ENCODE measurements at regions not wholly inside any gene's neighbourhood (a gene's known extent, or its start where the extent isn't known, plus 50 kb on each side); places are given as distances from the start of the nearest gene placed in this dataset.
"Not testable (repeated sequence)": the region's sequence is repeated elsewhere in the genome, so short reads cannot be mapped to it uniquely, and the experiment has no call there.

DNA sequence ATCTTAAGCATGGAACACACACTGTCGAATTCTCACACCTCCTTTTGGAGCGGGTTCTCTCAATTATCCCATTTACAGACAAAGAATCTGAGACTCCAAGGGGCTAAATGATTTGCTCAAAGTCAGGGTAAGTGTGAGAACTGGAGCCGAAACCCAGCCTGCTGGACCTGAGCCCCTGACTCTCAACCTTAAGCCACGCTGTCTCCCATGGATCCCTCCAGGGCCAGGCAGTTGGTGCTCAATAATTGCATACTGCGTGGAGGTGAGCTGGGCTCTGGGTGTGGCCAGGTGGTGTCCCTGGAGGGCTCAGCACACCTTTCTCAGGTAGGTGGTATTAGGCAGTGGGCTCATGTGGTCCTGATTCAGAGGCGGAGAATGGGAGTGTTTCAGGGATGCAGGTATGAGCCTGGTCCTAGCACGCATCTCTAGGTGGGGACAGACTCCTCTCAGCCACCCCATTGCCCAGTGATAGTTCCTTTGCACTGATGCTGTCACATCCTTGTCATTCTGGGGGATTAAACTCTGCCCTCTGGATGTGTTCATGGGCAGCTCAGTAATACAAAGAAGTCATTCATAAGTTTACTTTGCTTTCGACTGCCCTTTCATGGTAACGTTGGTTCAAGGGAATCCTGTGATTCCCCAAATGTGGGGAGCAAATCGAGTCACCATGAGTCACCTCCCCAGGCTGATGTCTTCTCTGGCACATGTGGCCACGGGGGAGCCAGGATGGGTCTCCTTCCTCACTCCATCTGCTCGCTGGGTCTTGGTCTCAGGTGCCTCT lies 399.5 kb upstream of the TNRC6C start:
- no peak for DNase-seq (ENCODE audit: extremely low read depth, low read depth, low spot score)

- DNase-seq (ENCODE audit: extremely low read depth, low read depth, low spot score), result no peak
Observed at GRCh38 chr17:77560381-77560780, 398.1 kb upstream of the TNRC6C start.

DNA sequence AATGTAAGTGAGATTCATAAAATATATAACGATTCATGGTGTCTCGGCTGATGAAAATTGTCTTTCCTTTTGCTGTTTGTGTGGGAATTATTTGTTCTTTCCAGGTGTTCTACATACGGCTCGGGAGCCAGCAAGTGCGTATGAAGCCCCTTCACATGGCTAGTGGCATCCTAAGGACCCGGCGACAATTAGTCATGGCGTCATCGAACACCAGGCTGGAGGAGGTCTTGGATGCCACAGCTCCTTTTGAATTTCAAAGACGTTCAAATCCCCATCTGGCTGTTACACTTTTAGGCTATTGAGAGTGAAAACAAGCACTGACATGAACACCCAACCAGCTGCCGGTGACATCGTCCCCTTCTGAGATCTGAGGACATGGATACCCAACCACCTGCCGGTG lies 397.7 kb upstream of the TNRC6C start:
- DNase-seq (ENCODE audit: extremely low read depth, low read depth, low spot score), result no peak

- DNase-seq (ENCODE audit: extremely low read depth, low read depth, low spot score), result not testable (repeated sequence)
Observed at GRCh38 chr17:77562361-77562760, 396.1 kb upstream of the TNRC6C start.

- no peak for DNase-seq (ENCODE audit: extremely low read depth, low read depth, low spot score)
Observed at GRCh38 chr17:77563439-77564102, 394.9 kb upstream of the TNRC6C start.

DNA sequence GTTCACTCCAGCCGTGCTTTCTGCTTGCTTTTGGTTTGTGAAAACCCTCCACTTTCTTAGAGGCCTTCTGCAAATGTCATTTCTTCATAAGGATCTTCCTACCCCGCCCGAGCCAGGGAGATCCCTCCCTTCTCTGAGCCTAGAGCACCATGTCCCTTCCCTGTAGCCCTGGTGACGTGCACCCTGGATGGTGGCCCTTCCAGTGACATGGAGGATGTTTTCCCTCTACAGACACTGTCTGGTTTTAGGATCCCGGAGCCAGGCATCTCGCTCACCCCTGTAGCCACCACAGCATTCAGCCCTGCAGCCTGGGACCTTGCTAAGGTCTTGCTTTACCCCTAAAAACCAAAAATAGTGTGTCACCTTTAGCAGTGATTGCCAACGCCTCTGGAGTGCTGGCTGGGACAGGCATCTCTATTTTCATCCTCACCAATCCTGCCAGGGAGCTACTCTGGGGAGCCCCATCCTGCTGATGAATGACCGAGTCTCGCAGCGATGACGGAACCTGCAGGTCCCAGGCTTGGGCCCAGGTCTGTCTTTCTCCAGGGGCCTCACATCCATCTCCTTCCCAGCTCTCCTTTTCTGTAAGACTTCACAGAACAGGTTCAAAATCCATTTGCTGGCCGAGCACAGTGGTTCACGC lies 394.1 kb upstream of the TNRC6C start:
- no peak for DNase-seq (ENCODE audit: extremely low read depth, low read depth, low spot score)

DNA sequence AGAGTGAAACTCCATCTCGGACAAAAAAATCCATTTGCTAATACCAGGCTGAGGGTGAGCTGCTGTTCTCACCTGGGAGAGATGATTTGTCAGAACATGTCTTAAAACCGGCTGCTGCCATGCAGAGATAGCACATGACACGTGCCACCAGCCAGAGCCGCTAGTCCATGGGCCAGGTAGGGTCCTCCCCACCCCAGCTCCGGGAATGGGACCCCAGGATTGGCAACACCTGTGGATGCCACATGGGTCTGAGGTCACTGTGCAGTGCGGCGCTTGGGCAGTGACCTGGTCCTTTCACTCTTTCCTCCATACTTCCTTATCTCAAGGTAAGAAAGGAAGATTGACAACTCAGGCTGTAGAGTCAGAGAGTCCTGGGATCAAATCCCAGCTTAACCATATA lies 393.3 kb upstream of the TNRC6C start:
- no peak for DNase-seq (ENCODE audit: extremely low read depth, low read depth, low spot score)

- DNase-seq (ENCODE audit: extremely low read depth, low read depth, low spot score), result no peak
Observed at GRCh38 chr17:77566151-77566550, 392.4 kb upstream of the TNRC6C start.

DNA sequence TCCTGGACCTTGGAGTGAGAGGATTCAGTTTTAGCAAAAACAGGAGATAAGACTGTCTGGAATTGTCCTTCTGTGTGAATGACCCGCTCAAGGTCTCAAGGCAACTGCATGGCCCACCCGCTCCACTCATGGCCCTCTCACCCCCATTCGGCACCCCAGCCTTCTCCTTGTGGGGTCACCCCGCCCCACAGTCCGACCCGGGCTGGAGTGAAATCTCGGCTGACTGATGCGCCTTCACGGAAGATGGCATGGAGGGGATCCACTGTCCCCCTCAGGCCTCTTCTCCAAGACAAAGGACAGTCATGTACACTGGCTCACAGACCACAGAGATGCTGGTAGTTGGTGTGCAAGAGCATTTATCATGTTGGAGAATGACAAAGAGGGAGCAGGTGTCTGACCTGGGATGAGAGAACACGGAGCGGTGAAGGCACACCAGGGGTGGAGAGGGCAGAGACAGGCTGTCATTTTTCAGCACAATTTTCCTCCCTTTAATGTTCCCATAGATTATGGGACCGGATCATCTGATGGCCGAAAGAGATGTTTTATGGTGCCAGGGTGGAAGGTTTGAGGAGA lies 391.9 kb upstream of the TNRC6C start:
- DNase-seq (ENCODE audit: extremely low read depth, low read depth, low spot score), result no peak

DNA sequence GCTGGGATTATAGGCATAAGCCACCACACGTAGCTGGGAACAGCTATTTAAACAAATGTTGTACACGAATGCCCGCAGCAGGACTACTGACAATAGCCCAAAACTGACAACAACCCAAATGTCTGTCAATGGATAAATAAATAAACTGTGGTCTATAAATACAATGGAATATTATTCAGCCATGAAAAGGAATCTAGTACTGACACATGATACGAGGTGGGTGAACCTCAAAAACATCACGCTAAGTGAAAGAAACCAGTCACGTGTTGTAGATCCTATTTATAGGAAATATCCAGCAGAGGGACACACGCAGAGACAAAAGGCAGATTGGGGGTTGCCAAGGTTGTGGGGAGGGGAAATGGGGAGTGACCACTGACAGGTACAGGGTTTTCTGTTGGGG lies 390.0 kb upstream of the TNRC6C start:
- DNase-seq (ENCODE audit: extremely low read depth, low read depth, low spot score), result no peak

DNA sequence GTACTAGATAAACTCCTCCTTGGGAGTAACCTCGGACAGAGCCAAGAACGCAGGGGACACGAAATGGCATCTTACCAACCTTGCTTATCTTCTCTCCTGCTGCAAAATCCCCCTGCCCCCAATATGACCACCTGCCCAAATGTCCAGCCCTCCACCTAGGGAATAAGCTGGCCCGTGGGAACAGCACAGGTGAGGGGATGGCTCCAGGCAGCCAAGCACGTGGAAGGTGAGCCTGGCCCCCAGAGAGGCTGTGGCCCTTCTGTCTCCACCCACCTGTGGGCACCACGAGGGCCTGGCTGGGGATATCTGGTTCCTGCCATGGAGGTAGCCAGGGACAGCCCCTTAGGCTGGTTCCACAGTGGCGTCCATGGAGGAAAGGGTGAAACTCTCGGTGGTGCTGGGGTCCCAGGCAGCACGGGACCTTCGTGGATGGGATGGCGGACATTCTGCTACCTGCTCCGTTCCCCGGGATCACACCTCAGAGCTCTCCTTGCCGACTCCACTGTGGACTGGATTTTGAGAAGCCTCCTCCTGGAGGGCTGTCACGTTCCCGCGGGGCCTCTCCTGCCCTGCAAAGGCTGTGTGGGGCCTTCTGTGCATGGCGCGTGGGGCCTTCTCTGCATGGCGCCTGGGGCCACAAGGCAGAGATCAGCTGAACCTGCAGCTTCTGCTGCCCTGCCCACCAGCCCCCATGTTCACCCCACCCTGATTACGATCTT lies 388.5 kb upstream of the TNRC6C start:
- DNase-seq (ENCODE audit: extremely low read depth, low read depth, low spot score), result no peak

DNA sequence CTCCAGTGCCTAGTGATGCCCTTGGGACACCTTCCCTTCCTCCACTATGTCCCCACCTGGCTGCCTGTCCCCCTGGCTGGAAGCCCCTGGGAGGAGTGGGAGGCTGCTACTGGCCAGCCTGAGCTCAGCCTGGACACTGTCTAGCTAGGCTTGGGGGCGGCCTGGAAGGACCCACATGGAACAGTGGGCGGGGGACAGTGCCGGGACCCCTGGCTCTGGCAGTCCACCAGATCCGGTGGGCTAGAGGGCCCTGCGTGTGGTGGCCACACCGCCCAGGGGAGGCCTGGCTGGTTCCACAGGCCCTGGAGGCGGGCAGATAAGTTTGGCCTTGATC lies 388.0 kb upstream of the TNRC6C start:
- no peak for DNase-seq (ENCODE audit: extremely low read depth, low read depth, low spot score)

DNA sequence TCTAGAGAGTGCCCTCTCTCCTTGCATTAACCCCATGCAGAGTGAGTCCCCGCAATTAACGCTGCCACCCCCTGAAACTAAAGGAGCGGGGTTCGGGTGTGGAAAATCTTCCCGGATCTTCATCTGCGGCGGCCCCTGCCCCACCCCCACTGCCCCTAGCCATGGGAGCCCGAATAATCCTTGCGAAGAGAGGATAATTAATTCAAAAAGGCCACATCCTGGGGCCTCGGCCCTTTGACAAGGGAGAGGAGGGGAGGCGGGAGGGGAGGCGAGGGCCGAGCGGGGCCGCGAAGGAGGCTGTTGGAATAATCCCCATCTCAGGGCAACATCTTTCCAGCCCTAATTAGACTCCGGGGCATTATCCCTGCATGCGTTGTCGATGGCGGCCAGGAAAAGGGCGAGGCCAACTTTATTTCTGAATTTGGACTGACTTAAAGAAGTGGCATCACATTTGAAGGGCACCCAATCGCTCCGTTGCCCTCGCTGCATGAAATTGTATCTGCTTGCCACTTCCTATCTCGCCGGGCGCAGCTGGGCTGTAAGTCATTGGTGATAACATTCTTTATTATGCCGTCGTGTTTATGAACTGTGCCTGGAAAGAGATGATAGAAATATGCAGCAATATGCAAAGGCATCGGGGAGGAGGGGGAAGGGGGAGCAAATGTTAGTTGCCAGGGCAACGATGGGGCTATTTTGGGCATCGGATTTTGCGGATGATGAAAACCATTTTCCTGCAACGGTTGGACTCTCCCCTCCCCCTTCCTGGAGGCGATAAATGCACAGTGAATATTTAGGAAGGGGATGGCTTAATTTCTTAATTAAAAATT lies 387.1 kb upstream of the TNRC6C start:
- DNase-seq (ENCODE audit: extremely low read depth, low read depth, low spot score), result no peak

DNA sequence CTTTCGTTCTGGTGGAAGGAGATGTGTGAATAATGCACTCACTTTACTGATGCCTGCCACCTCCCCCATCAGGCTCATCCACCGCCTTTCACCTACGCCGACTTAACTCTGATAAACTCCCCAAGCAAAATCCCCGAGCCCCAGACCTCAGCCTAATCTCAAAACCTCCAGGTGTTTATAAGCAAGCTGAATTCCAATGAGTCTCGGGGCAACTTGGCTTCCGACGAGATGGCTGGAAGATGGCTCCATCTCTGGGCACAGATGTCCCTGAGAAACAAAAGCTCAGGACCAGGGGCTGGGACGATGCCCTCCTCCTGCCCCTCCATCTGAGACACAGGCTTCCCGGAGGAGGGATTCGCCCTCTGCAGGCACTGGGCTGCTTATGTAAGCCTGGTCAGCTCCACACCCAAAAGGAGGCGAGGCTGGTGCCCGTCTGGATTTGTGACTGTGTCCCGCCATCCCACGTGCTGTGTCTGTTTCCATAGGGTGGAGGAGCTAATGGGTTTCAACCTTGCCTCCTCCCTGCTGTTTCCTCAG lies 386.4 kb upstream of the TNRC6C start:
- DNase-seq (ENCODE audit: extremely low read depth, low read depth, low spot score), result no peak

- DNase-seq (ENCODE audit: extremely low read depth, low read depth, low spot score), result no peak
Observed at GRCh38 chr17:77572851-77573250, 385.7 kb upstream of the TNRC6C start.

DNA sequence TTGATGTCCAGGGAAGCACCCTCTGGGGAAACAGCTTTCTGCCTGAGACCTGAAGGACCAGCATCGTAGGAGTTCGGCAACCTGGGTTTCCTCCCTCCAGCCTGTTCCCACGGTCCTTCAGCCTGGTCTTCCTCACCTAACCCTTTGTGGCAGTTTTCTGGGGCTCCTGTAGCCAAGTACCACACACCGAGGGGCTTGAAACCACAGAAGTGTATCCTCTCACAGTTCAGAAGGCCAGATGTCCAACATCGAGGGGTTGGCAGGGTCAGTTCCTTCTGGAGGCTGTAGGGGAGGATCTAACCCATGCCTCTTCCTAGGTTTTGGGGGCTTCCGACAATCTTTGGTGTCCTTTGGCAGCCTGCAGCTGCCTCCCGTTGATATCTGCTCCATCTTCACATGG lies 381.0 kb upstream of the TNRC6C start:
- DNase-seq (ENCODE audit: extremely low read depth, low read depth, low spot score), result no peak

GRCh38 chr17:77579131-77579530 lies 379.4 kb upstream of the TNRC6C start:
- no peak for DNase-seq (ENCODE audit: extremely low read depth, low read depth, low spot score)

DNA sequence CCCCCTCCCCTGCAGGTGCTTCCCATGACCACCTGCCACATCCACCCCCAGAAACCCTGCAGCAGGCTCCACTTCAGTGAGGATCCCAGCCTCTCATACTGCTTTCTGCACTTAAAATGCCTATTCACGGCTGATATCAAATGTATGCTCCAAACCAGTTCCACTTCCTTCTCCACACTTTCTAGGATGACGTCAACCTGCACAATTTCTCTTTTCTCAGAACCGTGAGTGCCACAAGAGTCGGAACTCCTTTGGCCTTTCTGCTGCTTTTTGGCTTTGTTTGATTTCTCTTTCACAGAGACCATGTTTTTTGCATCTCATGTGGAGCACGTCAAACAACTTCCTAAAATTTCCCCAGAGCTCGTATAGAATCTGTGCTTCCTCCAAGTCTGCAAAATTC lies 378.8 kb upstream of the TNRC6C start:
- DNase-seq (ENCODE audit: extremely low read depth, low read depth, low spot score), result no peak

- DNase-seq (ENCODE audit: extremely low read depth, low read depth, low spot score), result no peak
Observed at GRCh38 chr17:77580531-77581270, 377.8 kb upstream of the TNRC6C start.

Measured in glomerular endothelial cell (primary cell).